ENCODE measurements at regions not wholly inside any gene's neighbourhood (a gene's known extent, or its start where the extent isn't known, plus 50 kb on each side); places are given as distances from the start of the nearest gene placed in this dataset.
"Not testable (repeated sequence)": the region's sequence is repeated elsewhere in the genome, so short reads cannot be mapped to it uniquely, and the experiment has no call there.

DNA sequence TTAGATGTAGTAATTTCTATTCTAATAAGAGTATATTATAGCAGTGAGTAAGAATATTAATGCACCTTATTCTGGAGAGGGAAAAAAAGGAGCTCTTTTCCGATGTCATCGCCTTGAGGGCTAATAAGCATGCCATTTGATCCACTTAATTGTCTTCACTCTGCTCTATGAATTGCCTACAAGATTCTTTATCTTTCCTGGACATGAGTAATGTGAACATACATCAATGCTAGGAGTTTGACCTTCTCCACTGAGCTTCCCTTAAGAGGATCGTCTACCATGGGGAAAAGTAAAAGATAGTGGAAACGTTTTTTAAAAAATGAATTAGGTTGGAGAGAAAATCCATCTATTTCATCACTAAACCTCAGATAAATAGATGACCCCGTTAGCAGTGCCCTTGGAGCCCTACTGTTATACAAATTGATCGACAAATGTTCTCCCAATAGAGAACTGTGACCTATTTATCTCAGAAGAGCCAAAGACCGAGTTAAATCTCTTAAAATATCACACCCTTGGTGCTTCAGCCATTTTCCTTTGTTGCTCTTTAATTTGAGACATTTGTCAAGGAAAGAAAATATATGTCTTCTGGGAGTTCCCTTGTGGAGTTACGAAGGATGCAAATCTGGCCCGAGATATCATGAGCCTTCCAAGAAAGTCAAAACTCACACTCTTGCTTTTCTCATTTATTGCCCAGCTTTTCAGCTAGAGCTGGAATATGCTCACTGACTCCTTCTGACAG lies 898.5 kb downstream of the KCNJ2 start:
- no peak for DNase-seq (ENCODE audit: low read depth in 2 of 2)

- DNase-seq (ENCODE audit: low read depth in 2 of 2), result no peak
These were observed 899.0 kb downstream of the KCNJ2 start for GRCh38 chr17:71068408-71068750.

DNA sequence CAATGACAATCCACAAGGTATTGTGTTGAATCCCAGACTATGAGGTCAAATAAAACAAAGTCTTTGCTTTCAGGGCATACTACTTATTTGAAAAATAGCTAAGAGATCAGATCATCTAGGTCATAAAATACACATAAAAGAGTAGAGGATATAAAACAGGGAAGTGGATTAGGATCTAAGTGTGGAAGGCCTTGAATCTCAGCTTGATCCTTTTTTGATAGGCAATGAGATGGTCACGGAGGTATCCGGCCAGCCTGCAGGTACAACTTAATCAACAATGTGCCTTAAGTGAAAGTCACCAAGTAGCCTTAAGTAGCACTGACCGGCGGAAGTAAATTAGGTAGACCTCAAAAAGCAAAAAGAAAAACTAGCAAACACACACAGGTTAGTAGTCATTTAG lies 901.7 kb downstream of the KCNJ2 start:
- DNase-seq (ENCODE audit: low read depth in 2 of 2), result no peak

- peak in 1 of 2 donors; percentile 0 for DNase-seq (ENCODE audit: low read depth in 2 of 2)
These were observed 902.5 kb downstream of the KCNJ2 start for GRCh38 chr17:71071837-71072236.

DNA sequence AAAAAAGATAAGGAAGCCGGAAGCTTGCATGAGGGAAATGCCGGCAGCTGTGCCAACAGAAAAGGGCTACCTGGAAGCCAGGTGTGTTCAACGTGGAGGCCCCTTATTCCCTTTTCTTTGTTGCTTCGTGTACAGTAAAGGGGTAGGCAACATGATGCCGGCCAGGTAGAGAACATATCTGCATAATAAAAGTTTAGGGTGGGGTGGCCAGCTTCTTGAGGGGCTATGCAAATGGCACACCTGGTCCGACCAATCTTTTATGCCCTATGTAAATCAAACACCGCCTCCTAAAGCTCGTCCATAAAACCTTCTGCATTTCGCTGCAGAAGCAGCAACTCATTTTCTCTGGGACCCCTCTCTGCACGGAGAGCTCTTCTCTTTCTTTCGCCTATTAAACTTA lies 911.6 kb downstream of the KCNJ2 start:
- DNase-seq (ENCODE audit: low read depth in 2 of 2), result no peak

- no peak for DNase-seq (ENCODE audit: low read depth in 2 of 2)
These were observed 912.3 kb downstream of the KCNJ2 start for GRCh38 chr17:71081666-71082065.

GRCh38 chr17:71084219-71084618 lies 914.9 kb downstream of the KCNJ2 start:
- DNase-seq (ENCODE audit: low read depth in 2 of 2), result no peak

- no peak for DNase-seq (ENCODE audit: low read depth in 2 of 2)
These were observed 915.5 kb downstream of the KCNJ2 start for GRCh38 chr17:71084838-71085237.

GRCh38 chr17:71085238-71086033 lies 916.1 kb downstream of the KCNJ2 start:
- no peak for DNase-seq (ENCODE audit: low read depth in 2 of 2)

- DNase-seq (ENCODE audit: low read depth in 2 of 2), result no peak
These were observed 920.1 kb downstream of the KCNJ2 start for GRCh38 chr17:71089431-71089830.

GRCh38 chr17:71098071-71098470 lies 928.7 kb downstream of the KCNJ2 start:
- DNase-seq (ENCODE audit: low read depth in 2 of 2), result no peak

DNA sequence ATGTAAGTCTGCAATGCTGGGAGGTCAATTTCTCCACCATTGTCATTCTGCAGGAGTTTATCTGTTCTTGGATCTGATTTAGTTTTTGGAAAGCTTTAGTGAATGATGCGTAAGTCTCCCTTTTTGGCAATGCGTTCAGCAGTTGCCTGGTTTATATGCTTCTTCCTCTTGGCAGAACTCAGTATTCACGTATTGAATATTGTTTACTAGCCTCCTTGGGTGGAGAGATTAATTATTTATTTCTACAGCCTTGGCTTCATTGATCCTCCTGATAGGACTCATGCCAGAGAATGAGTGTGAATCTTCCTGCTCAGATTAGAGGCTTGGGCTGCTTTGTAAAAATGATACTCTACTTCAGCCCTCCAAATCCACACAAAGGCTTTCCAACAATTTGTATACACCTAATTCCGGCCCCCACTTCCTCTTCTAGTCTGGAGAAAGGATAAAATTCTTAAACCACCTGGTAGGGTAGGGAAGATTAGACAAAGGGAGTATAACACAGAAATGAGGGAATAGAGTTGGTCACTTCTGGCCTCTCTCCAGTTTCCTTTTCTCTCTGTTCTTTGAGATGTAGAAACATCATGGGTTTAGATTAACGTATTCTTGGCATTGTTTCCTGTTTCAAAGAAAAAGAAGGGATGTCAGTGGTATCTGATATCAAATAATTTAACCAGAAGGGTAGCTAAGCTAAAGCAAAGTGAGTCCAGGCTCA lies 929.8 kb downstream of the KCNJ2 start:
- no peak for DNase-seq (ENCODE audit: low read depth in 2 of 2)

GRCh38 chr17:71102777-71103176 lies 933.4 kb downstream of the KCNJ2 start:
- DNase-seq (ENCODE audit: low read depth in 2 of 2), result no peak

DNA sequence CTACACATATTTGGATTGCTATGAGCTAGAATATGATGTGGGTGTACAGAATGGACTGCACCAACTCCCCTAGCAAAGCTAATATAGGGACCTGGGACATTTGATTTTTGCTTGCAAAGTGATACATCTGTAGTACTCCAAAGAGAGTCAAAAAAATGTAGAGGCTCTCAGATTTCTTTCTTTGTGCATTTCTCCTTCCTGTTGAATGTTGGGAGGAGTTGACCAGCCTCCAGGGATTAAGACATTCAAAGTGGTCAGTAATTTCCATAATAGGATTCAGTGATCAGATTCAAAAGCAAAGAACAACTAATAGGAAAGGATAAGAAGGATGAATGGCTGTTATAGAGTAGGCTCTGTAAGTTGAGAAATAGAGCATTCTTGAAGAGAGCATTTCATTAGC lies 934.9 kb downstream of the KCNJ2 start:
- DNase-seq (ENCODE audit: low read depth in 2 of 2), result no peak

DNA sequence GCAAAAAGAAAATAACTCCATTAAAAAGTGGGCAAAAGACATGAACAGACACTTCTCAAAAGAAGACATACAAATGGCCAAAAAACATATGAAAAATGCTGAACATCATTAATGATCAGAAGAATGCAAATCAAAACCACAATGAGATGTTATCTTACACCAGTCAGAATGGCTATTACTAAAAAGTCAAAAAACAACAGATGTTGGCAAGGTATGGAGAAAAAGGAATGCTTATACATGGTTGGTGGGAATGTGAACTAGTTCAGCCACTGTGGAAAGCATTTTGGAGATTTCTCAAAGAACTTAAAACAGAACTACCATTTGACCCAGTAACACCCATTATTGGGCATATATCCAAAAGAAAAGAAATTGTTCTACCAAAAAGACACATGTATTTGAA lies 936.7 kb downstream of the KCNJ2 start:
- not testable (repeated sequence) for DNase-seq (ENCODE audit: low read depth in 2 of 2)

GRCh38 chr17:71107136-71107535 lies 937.8 kb downstream of the KCNJ2 start:
- DNase-seq (ENCODE audit: low read depth in 2 of 2), result no peak

- DNase-seq (ENCODE audit: low read depth in 2 of 2), result no peak
These were observed 940.4 kb downstream of the KCNJ2 start for GRCh38 chr17:71109697-71110096.

DNA sequence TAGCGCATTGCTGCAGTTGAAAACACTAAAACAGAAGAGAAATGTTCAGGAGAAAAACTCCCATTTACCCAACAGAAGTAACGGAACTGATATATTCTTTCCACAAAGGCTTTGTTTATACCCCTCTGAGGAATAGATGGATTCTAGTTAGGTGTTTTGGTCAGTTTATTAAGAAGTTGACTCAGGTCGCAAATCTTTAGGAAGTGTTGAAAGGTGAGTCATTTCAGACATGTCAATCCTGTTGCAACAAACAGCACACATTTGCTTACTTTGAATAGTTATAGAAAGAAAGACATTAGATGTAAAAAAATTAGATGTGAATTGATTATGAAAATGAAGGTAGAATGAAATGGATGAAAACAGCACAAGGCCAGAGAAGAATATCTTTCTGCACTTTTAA lies 941.0 kb downstream of the KCNJ2 start:
- DNase-seq (ENCODE audit: low read depth in 2 of 2), result no peak

DNA sequence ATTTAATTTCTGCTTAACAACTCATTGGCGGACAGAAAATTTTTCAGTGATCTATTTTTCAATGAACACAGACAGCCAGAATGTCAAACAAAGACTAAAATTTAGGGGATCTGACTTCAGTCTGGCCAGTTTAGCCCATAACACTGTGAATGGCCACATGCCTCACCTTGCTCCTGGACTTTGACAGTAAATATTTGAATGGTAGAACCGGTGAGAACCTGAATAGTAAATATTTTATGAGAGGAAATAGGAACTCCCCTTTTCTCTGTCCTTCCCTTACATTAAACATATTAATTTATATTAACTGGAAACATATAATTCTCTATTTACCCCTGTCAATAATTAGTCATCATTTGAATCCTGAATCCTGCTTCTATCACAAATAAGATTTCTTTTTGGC lies 942.1 kb downstream of the KCNJ2 start:
- DNase-seq (ENCODE audit: low read depth in 2 of 2), result no peak

GRCh38 chr17:71111934-71112333 lies 942.6 kb downstream of the KCNJ2 start:
- no peak for DNase-seq (ENCODE audit: low read depth in 2 of 2)

- no peak for DNase-seq (ENCODE audit: low read depth in 2 of 2)
These were observed 944.0 kb downstream of the KCNJ2 start for GRCh38 chr17:71113347-71113746.

GRCh38 chr17:71114911-71115668 lies 945.8 kb downstream of the KCNJ2 start:
- no peak for DNase-seq (ENCODE audit: low read depth in 2 of 2)

Data from dermis microvascular lymphatic vessel endothelial cell (primary cell).